Panc1 (cell line): ENCODE measurements at regions not wholly inside any gene's neighbourhood (a gene's known extent, or its start where the extent isn't known, plus 50 kb on each side); places are given as distances from the start of the nearest gene placed in this dataset.

ENCODE experiments used
- ATAC-seq: fragments of 200-7000 bp; cut with Tn5 transposase; 2 replicates; pipeline ENCODE4 v1.9.1; 2020; ENCODE audit warnings: mild to moderate bottlenecking, moderate library complexity
- BruUV-seq: library from RNA; stranded (reverse); fragments of 400-500 nt; replicated peaks from 2 replicates; lab custom pipeline; 2021; lab: Mats Ljungman, UMichigan
- CTCF ChIA-PET: fragments of 300-600 bp; sonication (Branson Sonifier 250); formaldehyde crosslinking; loops from one replicate; lab custom pipeline; 2022; ENCODE audit warnings: antibody characterized with exemption; lab: Charles Lee
- POLR2A ChIA-PET: fragments of 300-600 bp; sonication (Branson Sonifier 250); formaldehyde crosslinking; loops from one replicate; lab custom pipeline; 2022; ENCODE audit warnings: antibody characterized with exemption; lab: Charles Lee
- DNase-seq: peaks from one replicate; pipeline ENCODE4 v3.0.0-alpha.2; 2010; ENCODE audit warnings: low read depth, low spot score
- H3K27ac ChIP-seq: 2 replicates; pipeline ENCODE4 v1.5.1; 2011; ENCODE audit warnings: mild to moderate bottlenecking, low read length, inconsistent platforms
- H3K27me3 ChIP-seq: fragments of 200-500 bp; sonication (Bioruptor generic); 2 replicates; pipeline ENCODE4 v1.6.0; 2014; ENCODE audit warnings: low read length, inconsistent platforms; ENCODE audit not compliant: control insufficient read depth, insufficient read depth
- H3K36me3 ChIP-seq: fragments of 200-500 bp; sonication (Bioruptor generic); 2 replicates; pipeline ENCODE4 v1.5.1; 2014; ENCODE audit warnings: inconsistent platforms, mild to moderate bottlenecking, low read length, moderate library complexity; ENCODE audit not compliant: control insufficient read depth, insufficient read depth
- H3K4me1 ChIP-seq: 2 replicates; pipeline ENCODE4 v1.5.1; 2011; ENCODE audit warnings: inconsistent platforms, mild to moderate bottlenecking, low read length, moderate library complexity; ENCODE audit not compliant: control insufficient read depth, insufficient read depth
- H3K4me3 ChIP-seq, 2 experiments: 2 replicates each; pipeline ENCODE4 v1.5.1; 2011 to 2012; ENCODE audit warnings: low read depth in 2 of 2, low read length in 2 of 2, mild to moderate bottlenecking in 2 of 2, inconsistent platforms in 1 of 2, moderate library complexity in 1 of 2
- H3K9me3 ChIP-seq: fragments of 200-500 bp; sonication (Bioruptor generic); 2 replicates; pipeline ENCODE4 v1.5.1; 2014; ENCODE audit warnings: low read depth, mild to moderate bottlenecking, inconsistent platforms, low read length, moderate library complexity; ENCODE audit not compliant: control insufficient read depth, insufficient read depth
- CTCF ChIP-seq: fragments of 450-650 bp; IDR thresholded peaks from 2 replicates; pipeline ENCODE4 v1.5.1; 2017; ENCODE audit warnings: mild to moderate bottlenecking
- POLR2AphosphoS5 ChIP-seq: IDR thresholded peaks from 2 replicates; pipeline ENCODE4 v1.6.1; 2012; ENCODE audit warnings: mild to moderate bottlenecking, low read depth, low read length, moderate library complexity
- REST ChIP-seq, 2 experiments: IDR thresholded peaks; 2 replicates each; pipeline ENCODE4 v1.6.1; 2011 to 2012; ENCODE audit warnings: low read depth in 2 of 2, control low read depth in 1 of 2, low read length in 1 of 2, mild to moderate bottlenecking in 1 of 2, moderate library complexity in 1 of 2; ENCODE audit not compliant: insufficient read depth in 1 of 2
- SIN3A ChIP-seq: IDR thresholded peaks from 2 replicates; pipeline ENCODE4 v1.6.1; 2012; ENCODE audit warnings: low read depth, mild to moderate bottlenecking, low read length, moderate library complexity, borderline replicate concordance; ENCODE audit not compliant: insufficient read depth
- TCF7L2 ChIP-seq: IDR thresholded peaks from 2 replicates; pipeline ENCODE4 v1.6.1; 2011; ENCODE audit warnings: mild to moderate bottlenecking, low read depth, low read length, inconsistent platforms
- in situ Hi-C: cut with HindIII; loops from 2 replicates; pipeline ENCODE4 v1.10.0; 2016; ENCODE audit warnings: low sequenced_read_pairs, low pct_unique_long_range_greater_than_20kb
- intact Hi-C: fragments of 100-400 bp; cut with micrococcal nuclease; formaldehyde crosslinking; loops from one replicate; pipeline ENCODE4 v1.10.0; 2022; ENCODE audit not compliant: unreplicated experiment

- no peaks in the 10 kb centered on the region for H3K36me3 ChIP-seq
- no peak overlapping the region for H3K4me3 ChIP-seq
- in situ Hi-C loops (no loop called here), intact Hi-C loops (no loop called here)
- CTCF ChIA-PET, result no interaction called here
- TF ChIP-seq SIN3A (no peak), POLR2AphosphoS5 (no peak), REST (IDR thresholded peaks at IDR 0.05; ENCODE audit: insufficient read depth in 1 of 2, low read depth in 2 of 2, low read length in 1 of 2) (no peak), CTCF (no peak), TCF7L2 (no peak)
- no peak overlapping the region for H3K27ac ChIP-seq
- ATAC-seq (no peak), DNase-seq (no peak)
- H3K4me1 ChIP-seq, result no peaks in the 10 kb centered on the region
- no peaks in the 10 kb centered on the region for H3K9me3 ChIP-seq
- BruUV-seq, result no TSS peak
- POLR2A ChIA-PET, result no interaction called here
- no peaks in the 10 kb centered on the region for H3K27me3 ChIP-seq
Measured at GRCh38 chr1:192903142-192903541, 94.3 kb downstream of the RGS2 start.

- Histone ChIP-seq H3K36me3 (no peaks in the 10 kb centered on the region), H3K27ac (no peak overlapping the region), H3K4me1 (no peaks in the 10 kb centered on the region), H3K27me3 (no peaks in the 10 kb centered on the region), H3K9me3 (no peaks in the 10 kb centered on the region), H3K4me3 (no peak overlapping the region)
- POLR2A ChIA-PET, result no interaction called here
- CTCF ChIA-PET, result no interaction called here
- intact Hi-C loops, result no loop called here
- no peak for ATAC-seq
- DNase-seq, result no peak
- in situ Hi-C loops, result no loop called here
- BruUV-seq, result no TSS peak
- TF ChIP-seq POLR2AphosphoS5 (no peak), REST (IDR thresholded peaks at IDR 0.05; ENCODE audit: insufficient read depth in 1 of 2, low read depth in 2 of 2, low read length in 1 of 2) (no peak), TCF7L2 (no peak), CTCF (no peak), SIN3A (no peak)
Measured at GRCh38 chr1:192904438-192904895, 95.6 kb downstream of the RGS2 start.
